ENCODE measurements at regions not wholly inside any gene's neighbourhood (a gene's known extent, or its start where the extent isn't known, plus 50 kb on each side); places are given as distances from the start of the nearest gene placed in this dataset.

DNA sequence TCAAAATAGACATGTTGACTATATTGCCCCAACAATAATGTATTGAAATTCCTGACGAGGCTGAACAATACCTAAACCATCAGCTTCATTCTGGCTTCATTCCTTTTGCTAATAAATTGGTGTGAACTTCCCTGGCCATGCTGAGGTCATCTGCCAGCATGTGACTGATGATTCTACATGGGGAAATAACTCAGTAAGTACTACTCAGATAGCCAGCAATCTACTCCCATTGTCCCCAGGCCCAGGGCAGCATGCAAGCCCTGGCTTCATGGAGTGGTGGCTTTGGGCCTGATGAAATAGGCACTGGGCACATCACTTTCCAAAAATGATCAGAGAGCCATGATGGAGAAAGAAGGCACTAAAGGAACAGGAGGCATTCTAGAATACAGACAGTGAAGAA, 468.5 kb upstream of the PIK3C3 start:
- CTCF ChIA-PET (ENCODE audit: partially characterized antibody), result no interaction called here
- no peaks in the 10 kb centered on the region for H3K36me3 ChIP-seq (ENCODE audit: control insufficient read depth in 2 of 4, insufficient read depth in 4 of 4, low read length in 3 of 4)
- 75% methylated on average over 1 of the region's 1 CpG; no CpG with 5 or more reads in 1 of the 2 experiments for WGBS, 2 experiments (ENCODE audit: extremely low coverage in 1 of 2, insufficient coverage in 1 of 2, insufficient read length in 1 of 2, insufficient replicate concordance in 2 of 2, low coverage in 1 of 2, low lambda C conversion rate in 2 of 2, missing lambda C conversion rate in 1 of 2)

More for the DNA sequence above, 468.5 kb upstream of the PIK3C3 start:
- FAIRE-seq (no peak), DNase-seq (ENCODE audit: low read depth in 1 of 2, low spot score in 2 of 2) (no peak)
- Histone ChIP-seq H2AFZ (ENCODE audit: low read length) (no peak overlapping the region), H3K18ac (ENCODE audit: extremely low read depth, low read length) (no peak overlapping the region), H3K4ac (replicated peaks; ENCODE audit: insufficient read length, low read depth, low read length) (no peak overlapping the region), H4K20me1 (replicated peaks in 1 of 2; ENCODE audit: control insufficient read depth in 1 of 2, insufficient read depth in 2 of 2, low read length in 2 of 2) (no peaks in the 10 kb centered on the region), H2BK15ac (ENCODE audit: low read length) (no peak overlapping the region), H2BK20ac (ENCODE audit: low read length) (no peak overlapping the region), H3K4me2 (ENCODE audit: insufficient read depth in 1 of 2, low read depth in 2 of 2, low read length in 2 of 2) (no peak overlapping the region), H2BK5ac (ENCODE audit: low read depth, low read length) (no peak overlapping the region), H4K5ac (ENCODE audit: insufficient read length, low read depth, low read length) (no peak overlapping the region), H3K9ac (replicated peaks in 1 of 4; ENCODE audit: extremely low read depth in 1 of 4, low read depth in 3 of 4, low read length in 3 of 4) (no peak overlapping the region), H3K4me1 (replicated peaks in 1 of 4; ENCODE audit: control insufficient read depth in 3 of 4, insufficient read depth in 4 of 4, low read length in 3 of 4) (peaks cover 0 to 4% (median 1%) of the 10 kb centered on the region in 4 experiments; a peak in 2 of 7 replicates), H3K79me1 (ENCODE audit: low read depth, low read length) (no peaks in the 10 kb centered on the region), H3K79me2 (ENCODE audit: control insufficient read depth in 1 of 2, insufficient read depth in 2 of 2, low read length in 2 of 2) (no peaks in the 10 kb centered on the region), H3K9me3 (ENCODE audit: insufficient read depth in 2 of 2, low read depth in 1 of 2, low read length in 1 of 2) (no peaks in the 10 kb centered on the region), H3K23ac (ENCODE audit: insufficient read length) (no peak overlapping the region), H4K91ac (replicated peaks; ENCODE audit: insufficient read length, low read length) (no peak overlapping the region), H2BK120ac (replicated peaks; ENCODE audit: low read depth, low read length) (no peak overlapping the region), H2BK12ac (ENCODE audit: low read depth, low read length) (no peak overlapping the region), H3K14ac (ENCODE audit: insufficient read length) (no peak overlapping the region), H3K56ac (replicated peaks; ENCODE audit: insufficient read length, low read depth, low read length) (no peak overlapping the region), H4K8ac (ENCODE audit: extremely low read depth, insufficient read depth, low read length) (no peak overlapping the region), H3K27ac (ENCODE audit: low read depth, low read length) (no peak overlapping the region), H3K27me3 (replicated peaks in 1 of 4; ENCODE audit: control insufficient read depth in 3 of 4, extremely low read depth in 1 of 4, insufficient read depth in 3 of 4, low read length in 3 of 4) (no peaks in the 10 kb centered on the region), H3K4me3 (ENCODE audit: extremely low read depth in 1 of 4, insufficient read depth in 2 of 4, low read depth in 3 of 4, low read length in 4 of 4) (no peak overlapping the region), H3K23me2 (ENCODE audit: low read depth, low read length) (no peaks in the 10 kb centered on the region), H2AK5ac (ENCODE audit: low read depth, low read length) (no peak overlapping the region)
- POLR2A ChIA-PET (ENCODE audit: partially characterized antibody), result no interaction called here
- peak; percentile 17; the same call in 1 of the 2 replicates for TF ChIP-seq E2F6 (IDR thresholded peaks at IDR 0.05)
- TF ChIP-seq CEBPB (IDR thresholded peaks at IDR 0.05; ENCODE audit: low read depth, low read length), result no peak

All from H1 (cell line).